T-helper 17 cell (primary cell): ENCODE measurements at regions not wholly inside any gene's neighbourhood (a gene's known extent, or its start where the extent isn't known, plus 50 kb on each side); places are given as distances from the start of the nearest gene placed in this dataset.
"Not testable (repeated sequence)": the region's sequence is repeated elsewhere in the genome, so short reads cannot be mapped to it uniquely, and the experiment has no call there.

ENCODE experiments used
- ATAC-seq: fragments of 150-1000 bp; cut with Tn5 transposase; 2 replicates; pipeline ENCODE4 v1.10.0; 2021; ENCODE audit warnings: mild to moderate bottlenecking, moderate library complexity
- DNase-seq, 3 donors: peaks; one replicate each; pipeline versions ENCODE4 v3.0.0 to v3.0.0-alpha.2; 2020 to 2021
- H3K9me3 ChIP-seq: one replicate; pipeline ENCODE4 v1.7.0; 2013; ENCODE audit warnings: low read length, mild to moderate bottlenecking; ENCODE audit not compliant: control insufficient read depth, poor library complexity, severe bottlenecking
- H3K27ac Mint-ChIP-seq: one replicate; pipeline ENCODE4 v1.8.0; 2022; ENCODE audit warnings: mild to moderate bottlenecking, moderate library complexity, mixed read lengths
- H3K27me3 Mint-ChIP-seq: one replicate; pipeline ENCODE4 v1.8.0; 2022; ENCODE audit warnings: mixed read lengths
- H3K36me3 Mint-ChIP-seq: one replicate; pipeline ENCODE4 v1.8.0; 2022; ENCODE audit warnings: low read depth, mixed read lengths
- H3K4me1 Mint-ChIP-seq: one replicate; pipeline ENCODE4 v1.8.0; 2022; ENCODE audit warnings: mild to moderate bottlenecking, mixed read lengths
- H3K4me3 Mint-ChIP-seq: one replicate; pipeline ENCODE4 v1.8.0; 2022; ENCODE audit warnings: mild to moderate bottlenecking, moderate library complexity, mixed read lengths

DNA sequence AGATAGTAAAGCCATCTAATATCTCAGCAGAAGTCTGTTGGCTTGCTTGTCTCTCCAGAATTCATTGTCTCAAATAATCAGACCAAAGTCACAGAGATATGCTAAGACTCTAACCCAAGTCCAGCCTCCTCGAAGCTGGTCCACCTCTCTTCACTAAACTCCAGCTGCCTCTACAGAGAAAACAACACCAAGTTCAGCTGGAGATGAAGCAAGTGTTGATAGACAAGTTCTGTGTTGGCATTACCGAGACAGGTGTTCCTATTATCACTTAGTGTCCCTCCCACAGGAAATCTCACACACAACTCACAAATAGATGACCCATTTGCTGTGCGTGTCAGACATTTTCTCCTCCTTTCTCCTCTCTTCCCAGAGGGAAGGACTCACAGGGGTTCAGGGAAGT, 164.4 kb upstream of the ANKFN1 start:
- Mint-ChIP-seq H3K4me1 (no peaks in the 10 kb centered on the region), H3K36me3 (no peaks in the 10 kb centered on the region), H3K4me3 (no peak overlapping the region), H3K27ac (no peak overlapping the region), H3K27me3 (no peaks in the 10 kb centered on the region)
- H3K9me3 ChIP-seq = no peaks in the 10 kb centered on the region
- DNase-seq (no peak), ATAC-seq (no peak)

DNA sequence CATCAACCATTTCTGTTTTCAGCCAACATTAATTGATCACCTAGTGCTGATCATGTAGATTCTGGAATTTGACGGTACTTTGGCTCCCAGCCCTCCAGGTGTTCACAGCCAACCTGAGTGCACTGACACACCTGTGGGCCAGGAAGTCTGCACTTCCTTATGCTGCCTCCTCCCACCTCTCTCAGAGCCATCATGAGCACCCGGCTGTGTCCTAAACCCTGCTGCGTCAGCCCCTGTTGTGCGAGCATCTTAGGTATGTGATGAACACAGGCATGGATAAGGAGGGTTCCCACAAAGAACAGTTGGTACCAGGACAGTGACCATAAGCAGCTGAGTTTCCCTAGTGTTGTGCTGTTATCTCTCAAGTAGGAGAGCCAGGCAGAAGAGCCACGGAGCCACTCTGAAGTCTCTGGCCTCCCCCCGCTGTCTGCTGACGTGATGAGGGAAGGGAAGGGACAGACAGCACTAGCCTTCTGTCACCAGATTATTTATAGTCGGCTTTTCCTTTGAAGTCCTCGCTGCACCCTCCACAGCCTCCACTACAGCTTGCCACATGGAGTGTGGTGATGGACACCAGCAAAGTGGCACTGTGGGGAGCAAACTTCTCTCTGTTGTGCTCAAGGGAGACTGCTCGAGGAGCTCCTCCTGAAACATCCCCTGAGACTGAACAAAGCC, 162.8 kb upstream of the ANKFN1 start:
- no peak overlapping the region for H3K27ac Mint-ChIP-seq
- no peak overlapping the region for H3K4me3 Mint-ChIP-seq
- ATAC-seq (no peak), DNase-seq (no peak)
- no peaks in the 10 kb centered on the region for H3K4me1 Mint-ChIP-seq
- H3K9me3 ChIP-seq = no peaks in the 10 kb centered on the region
- H3K27me3 Mint-ChIP-seq = no peaks in the 10 kb centered on the region
- H3K36me3 Mint-ChIP-seq = no peaks in the 10 kb centered on the region

DNA sequence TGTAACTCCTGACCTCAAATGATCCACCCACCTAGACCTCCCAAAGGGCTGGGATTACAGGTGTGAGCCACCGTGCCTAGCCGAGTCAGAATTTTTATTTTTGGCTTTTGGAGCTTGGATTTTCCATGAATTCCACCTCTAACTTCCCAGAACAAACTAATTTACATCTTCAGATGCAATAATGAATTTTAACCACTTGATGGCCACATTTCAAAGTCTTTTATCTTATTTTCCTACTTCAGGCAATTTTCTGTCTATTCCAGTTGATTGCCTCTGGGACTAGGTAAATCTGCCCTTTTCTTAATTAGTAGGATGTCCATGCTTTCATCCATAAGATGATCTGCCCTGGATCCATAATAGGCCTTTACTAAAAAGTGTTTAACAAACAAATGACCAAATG, 156.4 kb upstream of the ANKFN1 start:
- H3K4me3 Mint-ChIP-seq = no peak overlapping the region
- peaks cover 3% of the 10 kb centered on the region for H3K9me3 ChIP-seq

DNA sequence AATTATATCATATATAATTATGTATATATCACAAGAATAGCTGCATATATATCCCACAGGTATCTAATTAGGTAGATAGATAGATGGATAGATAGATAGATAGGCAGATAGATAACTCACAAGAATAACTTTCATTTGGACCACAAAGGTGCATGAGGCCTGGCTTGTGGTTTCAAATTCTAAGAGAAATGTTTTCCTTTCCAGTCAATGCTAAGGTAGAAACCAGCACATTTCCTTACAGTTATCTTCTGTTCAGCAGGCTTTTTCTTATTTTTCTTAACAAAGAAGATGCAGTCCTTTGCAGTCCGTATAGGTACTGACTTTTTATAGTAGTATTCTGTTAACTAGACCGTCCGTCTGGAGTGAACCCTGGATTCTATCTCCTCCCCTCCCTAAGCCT, 152.9 kb upstream of the ANKFN1 start:
- Mint-ChIP-seq H3K27ac (no peak overlapping the region), H3K4me3 (no peak overlapping the region), H3K4me1 (no peaks in the 10 kb centered on the region), H3K27me3 (peaks cover 5% of the 10 kb centered on the region), H3K36me3 (no peaks in the 10 kb centered on the region)
- ATAC-seq = no peak
- no peak for DNase-seq
- H3K9me3 ChIP-seq = peaks cover 3% of the 10 kb centered on the region

More for the DNA sequence above, 156.4 kb upstream of the ANKFN1 start:
- Mint-ChIP-seq H3K36me3 (no peaks in the 10 kb centered on the region), H3K27ac (no peak overlapping the region), H3K4me1 (no peaks in the 10 kb centered on the region), H3K27me3 (no peaks in the 10 kb centered on the region)
- ATAC-seq = no peak
- no peak for DNase-seq

DNA sequence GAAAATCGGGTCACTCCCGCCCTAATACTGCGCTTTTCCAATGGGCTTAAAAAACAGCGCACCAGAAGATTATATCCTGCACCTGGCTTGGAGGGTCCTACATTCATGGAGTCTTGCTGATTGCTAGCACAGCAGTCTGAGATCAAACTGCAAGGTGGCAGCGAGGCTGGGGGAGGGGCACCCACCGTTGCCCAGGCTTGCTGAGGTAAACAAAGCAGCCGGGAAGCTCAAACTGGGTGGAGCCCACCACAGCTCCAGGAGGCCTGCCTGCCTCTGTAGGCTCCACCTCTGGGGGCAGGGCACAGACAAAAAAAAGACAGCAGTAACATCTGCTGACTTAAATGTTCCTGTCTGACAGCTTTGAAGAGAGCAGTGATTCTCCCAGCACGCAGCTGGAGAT, 150.6 kb upstream of the ANKFN1 start:
- not testable (repeated sequence) for DNase-seq, H3K27ac Mint-ChIP-seq, H3K9me3 ChIP-seq, ATAC-seq, H3K4me1 Mint-ChIP-seq, H3K36me3 Mint-ChIP-seq, H3K27me3 Mint-ChIP-seq, H3K4me3 Mint-ChIP-seq

DNA sequence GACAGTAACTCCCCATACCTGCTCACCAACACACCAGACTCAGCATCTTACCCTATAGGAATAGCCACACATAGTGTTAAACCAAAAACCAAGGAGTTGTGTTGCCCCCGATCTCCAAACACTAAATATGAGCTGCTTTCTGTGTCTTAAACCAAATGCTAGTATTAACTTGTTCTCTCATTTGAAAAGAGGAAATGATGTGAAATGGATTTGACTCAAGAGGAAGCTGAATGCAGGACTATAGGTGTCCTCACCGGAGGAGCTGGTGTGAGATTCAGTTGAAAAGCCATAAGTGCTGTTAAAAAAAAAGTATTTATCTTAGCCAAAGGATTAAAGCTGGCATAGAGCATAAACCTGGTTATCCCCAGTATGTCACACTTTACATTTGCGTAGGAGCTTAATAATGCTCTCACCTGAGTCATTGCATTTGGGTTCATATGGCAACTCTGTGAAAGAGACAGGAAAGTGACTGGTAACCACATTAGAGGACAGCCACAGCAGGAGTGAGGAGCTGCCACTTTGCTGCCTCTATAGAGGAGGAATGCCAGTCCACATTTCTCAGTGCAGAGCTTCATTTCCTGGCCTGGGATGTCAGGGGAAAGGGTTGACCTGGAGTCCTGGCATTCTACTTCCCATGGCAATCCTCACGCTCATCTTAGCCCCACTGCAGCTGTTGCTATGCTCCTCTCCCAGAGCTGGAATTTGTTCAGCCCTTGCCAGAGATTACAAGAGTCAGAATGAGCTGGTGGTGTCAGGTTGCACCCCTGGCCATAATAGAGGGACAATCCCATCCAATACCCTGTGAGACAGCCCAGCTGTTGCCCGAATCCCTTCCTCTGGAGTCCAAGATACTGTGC, 143.3 kb upstream of the ANKFN1 start:
- no peak for DNase-seq
- ATAC-seq = no peak
- Mint-ChIP-seq H3K27me3 (no peaks in the 10 kb centered on the region), H3K4me3 (no peak overlapping the region), H3K36me3 (no peaks in the 10 kb centered on the region), H3K27ac (no peak overlapping the region), H3K4me1 (no peaks in the 10 kb centered on the region)
- H3K9me3 ChIP-seq = no peaks in the 10 kb centered on the region

DNA sequence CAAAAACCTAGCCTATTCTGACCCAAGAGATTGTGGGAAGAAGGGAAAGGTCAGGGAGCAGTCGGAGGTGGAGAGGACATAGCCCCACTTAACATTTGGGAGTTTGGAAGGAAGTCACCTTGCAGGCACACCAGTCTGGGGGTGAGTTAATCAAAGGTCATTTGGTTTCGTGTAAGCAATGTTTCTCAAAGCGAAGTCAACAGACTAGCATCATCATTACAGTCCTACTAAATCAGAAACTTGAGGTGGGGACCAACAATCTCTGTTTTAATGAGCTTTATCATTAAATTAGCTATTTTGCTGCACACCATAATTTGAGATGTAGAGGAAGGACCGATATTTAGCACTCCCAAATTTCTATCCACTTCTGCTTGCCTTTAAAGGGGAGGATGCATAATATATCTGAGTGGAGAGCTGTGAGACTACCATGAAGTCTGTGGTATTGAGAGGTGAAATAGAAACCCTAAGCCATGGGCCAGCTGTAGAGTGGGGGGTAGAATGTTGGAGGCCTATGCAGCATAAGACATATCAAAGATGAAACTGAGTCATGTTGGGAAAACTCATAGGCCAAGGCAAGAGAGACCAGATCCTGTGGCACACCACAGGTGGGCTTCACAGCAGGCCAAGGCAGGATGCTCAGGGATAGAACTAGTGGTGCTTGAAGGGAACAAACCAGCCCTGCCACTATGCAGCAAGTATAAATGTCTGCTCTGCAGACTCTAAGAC, 141.7 kb upstream of the ANKFN1 start:
- H3K4me1 Mint-ChIP-seq = no peaks in the 10 kb centered on the region
- no peak for DNase-seq
- no peak overlapping the region for H3K27ac Mint-ChIP-seq
- H3K4me3 Mint-ChIP-seq = no peak overlapping the region
- no peaks in the 10 kb centered on the region for H3K9me3 ChIP-seq
- H3K27me3 Mint-ChIP-seq = no peaks in the 10 kb centered on the region
- H3K36me3 Mint-ChIP-seq = no peaks in the 10 kb centered on the region
- no peak for ATAC-seq

DNA sequence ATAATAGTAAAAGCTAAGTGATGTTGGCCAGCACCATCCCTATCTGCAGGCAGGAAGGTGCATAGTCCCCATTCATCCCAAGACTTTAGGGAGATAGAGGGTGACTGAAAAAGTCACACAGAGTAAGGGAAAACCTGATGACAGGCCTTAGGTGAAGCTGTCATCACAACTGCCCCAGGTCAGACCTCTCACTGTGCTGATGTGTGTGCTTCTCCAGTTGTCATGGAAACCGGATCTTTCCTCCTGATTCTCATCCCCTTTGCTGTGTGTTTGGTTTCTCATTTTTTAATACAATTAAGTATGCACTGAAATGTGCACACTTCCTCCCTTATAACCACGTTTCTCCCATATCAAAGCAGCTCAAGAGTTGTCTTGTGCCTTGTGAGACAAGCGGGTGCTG, 135.1 kb upstream of the ANKFN1 start:
- no peak overlapping the region for H3K4me3 Mint-ChIP-seq
- ATAC-seq (no peak), DNase-seq (no peak)
- H3K27me3 Mint-ChIP-seq = peaks cover 9% of the 10 kb centered on the region
- H3K9me3 ChIP-seq = no peaks in the 10 kb centered on the region
- H3K4me1 Mint-ChIP-seq = no peaks in the 10 kb centered on the region
- peaks cover 2% of the 10 kb centered on the region for H3K36me3 Mint-ChIP-seq
- H3K27ac Mint-ChIP-seq = no peak overlapping the region

DNA sequence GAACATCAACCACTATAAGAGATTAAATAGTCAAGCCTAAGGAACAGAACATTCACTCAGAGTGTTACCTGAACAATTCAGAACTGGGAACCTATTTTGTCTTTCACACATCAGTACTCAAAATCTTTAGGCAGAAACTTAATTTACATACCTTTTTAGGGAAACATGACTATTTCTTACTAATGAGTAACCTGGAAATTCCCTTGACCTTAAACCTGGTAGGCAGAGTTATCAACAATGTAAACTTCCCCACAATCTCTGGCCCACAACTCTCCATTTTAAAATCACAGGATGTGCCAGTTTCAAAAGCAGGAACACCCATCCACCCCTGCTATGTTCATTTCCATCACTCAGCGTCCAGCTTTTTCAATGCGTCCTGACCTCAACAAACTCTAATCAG, 132.9 kb upstream of the ANKFN1 start:
- no peak overlapping the region for H3K4me3 Mint-ChIP-seq
- H3K36me3 Mint-ChIP-seq = peaks cover 2% of the 10 kb centered on the region
- no peak overlapping the region for H3K27ac Mint-ChIP-seq
- no peak for DNase-seq
- H3K9me3 ChIP-seq = no peaks in the 10 kb centered on the region
- no peaks in the 10 kb centered on the region for H3K4me1 Mint-ChIP-seq
- peaks cover 9% of the 10 kb centered on the region for H3K27me3 Mint-ChIP-seq
- ATAC-seq = no peak

DNA sequence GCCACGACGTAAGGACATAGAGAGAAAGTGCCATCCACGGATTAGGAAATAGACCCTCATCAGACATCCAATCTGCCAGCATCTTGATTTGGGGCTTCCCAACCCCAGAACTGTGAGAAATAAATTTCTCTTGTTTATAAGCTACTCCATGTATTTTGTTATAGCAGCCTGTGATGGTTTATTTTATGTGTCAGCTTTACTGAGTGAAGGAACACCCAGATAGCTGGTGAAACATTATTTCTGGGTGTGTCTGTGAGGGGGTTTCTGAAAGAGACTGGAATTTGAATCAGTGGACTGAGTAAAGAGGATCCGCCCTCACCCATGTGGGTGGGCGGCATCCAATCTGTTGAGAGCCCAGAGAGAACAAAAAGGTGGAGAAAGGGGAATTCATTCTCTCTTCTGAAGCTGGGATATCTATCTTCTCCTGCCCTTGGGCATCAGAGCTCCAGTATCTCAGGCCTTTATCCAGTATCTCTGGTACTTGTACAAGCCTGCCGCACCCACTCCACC, 131.5 kb upstream of the ANKFN1 start:
- H3K36me3 Mint-ChIP-seq = peaks cover 2% of the 10 kb centered on the region
- H3K4me1 Mint-ChIP-seq = no peaks in the 10 kb centered on the region
- DNase-seq (no peak), ATAC-seq (no peak)
- H3K27me3 Mint-ChIP-seq = peaks cover 9% of the 10 kb centered on the region
- no peak overlapping the region for H3K4me3 Mint-ChIP-seq
- H3K9me3 ChIP-seq = no peaks in the 10 kb centered on the region
- no peak overlapping the region for H3K27ac Mint-ChIP-seq

DNA sequence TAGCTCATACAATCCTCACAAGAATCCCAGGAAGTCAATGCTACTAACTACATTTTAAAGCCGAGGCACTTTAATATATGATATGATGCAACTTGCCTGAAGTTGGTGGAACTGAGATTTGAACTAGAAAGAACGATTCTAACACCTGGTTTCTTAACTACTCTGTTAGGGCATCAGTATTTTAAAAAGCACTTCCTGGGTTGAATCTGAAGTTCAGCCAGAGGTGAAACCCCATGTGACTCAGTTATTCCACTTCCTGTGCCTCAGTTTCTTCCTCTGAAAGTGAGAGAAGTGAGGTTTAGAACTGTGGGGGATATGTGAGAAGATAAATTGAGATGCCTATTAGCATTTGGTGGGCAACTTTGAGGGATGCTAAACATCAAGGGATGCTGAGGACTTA, 129.4 kb upstream of the ANKFN1 start:
- peaks cover 9% of the 10 kb centered on the region for H3K27me3 Mint-ChIP-seq
- ATAC-seq (no peak), DNase-seq (no peak)
- H3K36me3 Mint-ChIP-seq = peaks cover 2% of the 10 kb centered on the region
- H3K4me1 Mint-ChIP-seq = no peaks in the 10 kb centered on the region
- no peak overlapping the region for H3K27ac Mint-ChIP-seq
- no peaks in the 10 kb centered on the region for H3K9me3 ChIP-seq
- H3K4me3 Mint-ChIP-seq = no peak overlapping the region

DNA sequence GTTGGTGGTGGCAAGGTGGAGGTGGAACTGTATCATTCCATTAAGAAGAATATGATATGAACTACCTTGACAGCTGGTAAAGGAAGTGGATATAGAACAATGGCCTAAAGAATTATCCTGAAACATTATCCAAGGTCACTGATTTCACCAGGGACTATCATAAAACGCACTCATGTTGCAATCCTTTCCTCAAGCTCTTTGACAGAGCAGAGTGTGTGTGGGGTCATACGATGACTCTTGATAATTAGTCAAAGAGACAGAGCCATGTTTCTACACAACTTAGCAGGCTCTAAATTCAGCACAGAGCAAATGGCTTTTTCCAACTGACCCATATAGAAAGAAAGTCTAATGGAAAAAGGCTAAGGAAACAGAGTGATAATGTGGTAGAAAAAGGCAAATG, 126.4 kb upstream of the ANKFN1 start:
- Mint-ChIP-seq H3K36me3 (no peaks in the 10 kb centered on the region), H3K4me3 (no peak overlapping the region), H3K27me3 (peaks cover 6% of the 10 kb centered on the region), H3K27ac (no peak overlapping the region), H3K4me1 (no peaks in the 10 kb centered on the region)
- no peak for ATAC-seq
- DNase-seq = no peak
- no peaks in the 10 kb centered on the region for H3K9me3 ChIP-seq

DNA sequence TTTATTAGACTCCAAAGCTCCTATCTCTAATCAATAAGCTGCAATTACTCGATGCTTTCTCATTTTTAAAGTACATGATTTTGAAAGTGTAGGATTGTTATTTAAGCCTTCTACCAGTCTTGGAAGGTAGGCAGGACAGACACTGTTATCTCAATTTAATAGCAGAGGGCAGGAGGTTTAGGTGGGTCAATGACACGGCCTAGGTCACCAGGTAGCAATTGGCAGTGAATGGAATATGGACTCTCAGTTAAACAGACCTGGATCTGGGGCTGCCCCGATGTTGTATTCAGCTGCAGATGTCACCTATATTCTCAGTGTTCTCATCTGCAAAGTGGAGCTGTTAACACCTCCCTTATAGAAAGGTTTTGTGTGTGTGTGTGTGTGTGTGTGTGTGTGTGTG, 124.4 kb upstream of the ANKFN1 start:
- H3K9me3 ChIP-seq = no peaks in the 10 kb centered on the region
- Mint-ChIP-seq H3K4me3 (no peak overlapping the region), H3K4me1 (no peaks in the 10 kb centered on the region), H3K27ac (no peak overlapping the region), H3K36me3 (no peaks in the 10 kb centered on the region), H3K27me3 (peaks cover under 1% of the 10 kb centered on the region)
- no peak for ATAC-seq
- DNase-seq = no peak
